ENCODE measurements at regions not wholly inside any gene's neighbourhood (a gene's known extent, or its start where the extent isn't known, plus 50 kb on each side); places are given as distances from the start of the nearest gene placed in this dataset.

GRCh38 chr1:22223176-22223575 is 80.3 kb upstream of the WNT4 start:
- intact Hi-C loops (cut with DNase I), result no loop called here
- no peak overlapping the region for H3K27ac ChIP-seq (ENCODE audit: low read length)

DNA sequence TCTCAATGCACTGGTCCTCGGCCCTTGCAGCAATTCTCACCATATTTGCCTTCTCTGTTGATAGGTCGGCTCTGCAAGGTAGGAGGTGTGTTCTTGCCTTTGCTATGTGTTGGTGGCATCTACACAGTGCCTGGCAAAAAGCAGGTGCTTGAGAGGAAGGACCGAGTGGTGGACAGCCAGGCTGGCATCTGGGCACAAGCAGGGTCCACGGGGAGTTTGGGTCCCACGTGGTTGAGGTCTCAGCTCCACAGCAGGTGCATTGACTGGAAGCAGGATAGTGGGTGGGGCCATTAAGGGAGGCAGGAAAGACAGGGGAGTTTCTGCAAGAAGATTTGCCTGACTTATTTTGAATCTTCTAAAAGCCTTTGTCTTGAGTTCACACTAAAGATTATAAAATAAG is 81.2 kb upstream of the WNT4 start:
- DNase-seq, result no peak
- 78% methylated on average over 5 of the region's 5 CpGs for WGBS
- intact Hi-C loops (cut with DNase I), result no loop called here

More at GRCh38 chr1:22223176-22223575, 80.3 kb upstream of the WNT4 start:
- WGBS, result 73% methylated on average over 6 of the region's 6 CpGs
- ATAC-seq (no peak), DNase-seq (peak in 1 of 3 donors; percentile 7)
- Histone ChIP-seq H3K27me3 (ENCODE audit: control insufficient read depth, insufficient read depth) (no peaks in the 10 kb centered on the region), H3K4me1 (ENCODE audit: control insufficient read depth, insufficient read depth, low read length) (no peaks in the 10 kb centered on the region), H3K4me3 (ENCODE audit: low read length) (no peak overlapping the region), H3K9me3 (ENCODE audit: control insufficient read depth, low read length) (peaks cover 2% of the 10 kb centered on the region)

GRCh38 chr1:22224631-22225030 is 81.7 kb upstream of the WNT4 start:
- DNase-seq (no peak), ATAC-seq (no peak)
- H3K27ac ChIP-seq (ENCODE audit: low read length), result no peak overlapping the region
- H3K9me3 ChIP-seq (ENCODE audit: control insufficient read depth, low read length), result peaks cover 2% of the 10 kb centered on the region
- no peaks in the 10 kb centered on the region for H3K27me3 ChIP-seq (ENCODE audit: control insufficient read depth, insufficient read depth)
- no peaks in the 10 kb centered on the region for H3K4me1 ChIP-seq (ENCODE audit: control insufficient read depth, insufficient read depth, low read length)
- 88% methylated on average over 1 of the region's 1 CpG for WGBS
- no peak overlapping the region for H3K4me3 ChIP-seq (ENCODE audit: low read length)
- intact Hi-C loops (cut with DNase I), result no loop called here

More for the DNA sequence above, 81.2 kb upstream of the WNT4 start:
- Histone ChIP-seq H3K4me3 (ENCODE audit: low read length) (no peak overlapping the region), H3K27me3 (ENCODE audit: control insufficient read depth, insufficient read depth) (no peaks in the 10 kb centered on the region), H3K9me3 (ENCODE audit: control insufficient read depth, low read length) (peaks cover 2% of the 10 kb centered on the region), H3K4me1 (ENCODE audit: control insufficient read depth, insufficient read depth, low read length) (no peaks in the 10 kb centered on the region), H3K27ac (ENCODE audit: low read length) (no peak overlapping the region)
- no peak for ATAC-seq

- H3K27me3 ChIP-seq (ENCODE audit: control insufficient read depth, insufficient read depth), result no peaks in the 10 kb centered on the region
Observed at GRCh38 chr1:22225858-22226589, 83.1 kb upstream of the WNT4 start.

GRCh38 chr1:22228074-22228473 is 85.2 kb upstream of the WNT4 start:
- DNase-seq (no peak), ATAC-seq (no peak)
- no peak overlapping the region for H3K27ac ChIP-seq (ENCODE audit: low read length)
- no peak overlapping the region for H3K4me3 ChIP-seq (ENCODE audit: low read length)
- intact Hi-C loops (cut with DNase I), result no loop called here
- peaks cover 2% of the 10 kb centered on the region for H3K9me3 ChIP-seq (ENCODE audit: control insufficient read depth, low read length)
- WGBS, result 92% methylated on average over 8 of the region's 8 CpGs
- no peaks in the 10 kb centered on the region for H3K27me3 ChIP-seq (ENCODE audit: control insufficient read depth, insufficient read depth)
- no peaks in the 10 kb centered on the region for H3K4me1 ChIP-seq (ENCODE audit: control insufficient read depth, insufficient read depth, low read length)

More at GRCh38 chr1:22225858-22226589, 83.1 kb upstream of the WNT4 start:
- peaks cover 2% of the 10 kb centered on the region for H3K9me3 ChIP-seq (ENCODE audit: control insufficient read depth, low read length)
- intact Hi-C loops (cut with DNase I), result no loop called here
- no peak for ATAC-seq
- H3K4me1 ChIP-seq (ENCODE audit: control insufficient read depth, insufficient read depth, low read length), result no peaks in the 10 kb centered on the region
- H3K27ac ChIP-seq (ENCODE audit: low read length), result no peak overlapping the region
- 51% methylated on average over 11 of the region's 11 CpGs for WGBS
- H3K4me3 ChIP-seq (ENCODE audit: low read length), result no peak overlapping the region
- no peak for DNase-seq

GRCh38 chr1:22228505-22228911 is 85.6 kb upstream of the WNT4 start:
- no peaks in the 10 kb centered on the region for H3K4me1 ChIP-seq (ENCODE audit: control insufficient read depth, insufficient read depth, low read length)
- DNase-seq (peak in 1 of 3 donors; percentile 16), ATAC-seq (no peak)
- H3K27me3 ChIP-seq (ENCODE audit: control insufficient read depth, insufficient read depth), result no peaks in the 10 kb centered on the region
- intact Hi-C loops (cut with DNase I), result no loop called here
- H3K9me3 ChIP-seq (ENCODE audit: control insufficient read depth, low read length), result peaks cover 2% of the 10 kb centered on the region
- WGBS, result 62% methylated on average over 7 of the region's 7 CpGs
- H3K27ac ChIP-seq (ENCODE audit: low read length), result no peak overlapping the region
- H3K4me3 ChIP-seq (ENCODE audit: low read length), result no peak overlapping the region

GRCh38 chr1:22229379-22229778 is 86.5 kb upstream of the WNT4 start:
- WGBS, result 73% methylated on average over 2 of the region's 2 CpGs
- intact Hi-C loops (cut with DNase I), result no loop called here

GRCh38 chr1:22231068-22231593 is 88.2 kb upstream of the WNT4 start:
- Histone ChIP-seq H3K27me3 (ENCODE audit: control insufficient read depth, insufficient read depth) (no peaks in the 10 kb centered on the region), H3K4me1 (ENCODE audit: control insufficient read depth, insufficient read depth, low read length) (no peaks in the 10 kb centered on the region), H3K4me3 (ENCODE audit: low read length) (no peak overlapping the region), H3K9me3 (ENCODE audit: control insufficient read depth, low read length) (no peaks in the 10 kb centered on the region), H3K27ac (ENCODE audit: low read length) (no peak overlapping the region)
- ATAC-seq (no peak), DNase-seq (no peak)
- intact Hi-C loops (cut with DNase I), result no loop called here
- 84% methylated on average over 3 of the region's 3 CpGs for WGBS

More at GRCh38 chr1:22229379-22229778, 86.5 kb upstream of the WNT4 start:
- no peak overlapping the region for H3K4me3 ChIP-seq (ENCODE audit: low read length)
- ATAC-seq, result no peak
- H3K4me1 ChIP-seq (ENCODE audit: control insufficient read depth, insufficient read depth, low read length), result no peaks in the 10 kb centered on the region
- no peak overlapping the region for H3K27ac ChIP-seq (ENCODE audit: low read length)
- no peak for DNase-seq
- H3K9me3 ChIP-seq (ENCODE audit: control insufficient read depth, low read length), result peaks cover 2% of the 10 kb centered on the region
- no peaks in the 10 kb centered on the region for H3K27me3 ChIP-seq (ENCODE audit: control insufficient read depth, insufficient read depth)

- peak in 1 of 3 donors; percentile 2 for DNase-seq
Observed at GRCh38 chr1:22231995-22232690, 89.2 kb upstream of the WNT4 start.

DNA sequence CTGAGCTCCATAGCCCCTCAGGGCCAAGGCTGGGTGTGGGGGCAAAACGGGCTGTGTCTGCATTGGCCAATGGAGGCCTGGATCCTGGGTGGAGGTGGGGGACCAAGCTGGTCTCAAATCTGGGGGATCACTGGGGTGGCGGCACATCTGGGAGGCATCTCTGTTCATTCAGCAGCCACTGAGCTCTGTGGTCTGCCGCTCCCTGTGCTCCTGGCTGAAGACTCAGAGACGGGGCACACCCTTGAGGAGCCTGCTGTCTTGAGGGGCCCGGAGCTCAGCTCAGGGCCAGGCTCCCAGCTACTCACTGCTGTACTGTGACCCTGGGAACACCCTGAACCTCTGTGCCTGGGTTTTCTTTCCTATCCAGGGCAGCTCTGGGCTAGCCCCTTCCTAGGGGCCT is 90.3 kb upstream of the WNT4 start:
- no peaks in the 10 kb centered on the region for H3K27me3 ChIP-seq (ENCODE audit: control insufficient read depth, insufficient read depth)
- intact Hi-C loops (cut with DNase I), result no loop called here
- ATAC-seq (no peak), DNase-seq (peak in 1 of 3 donors; percentile 42)
- no peak overlapping the region for H3K4me3 ChIP-seq (ENCODE audit: low read length)
- 88% methylated on average over 5 of the region's 5 CpGs for WGBS
- H3K9me3 ChIP-seq (ENCODE audit: control insufficient read depth, low read length), result no peaks in the 10 kb centered on the region
- H3K4me1 ChIP-seq (ENCODE audit: control insufficient read depth, insufficient read depth, low read length), result no peaks in the 10 kb centered on the region
- no peak overlapping the region for H3K27ac ChIP-seq (ENCODE audit: low read length)

More at GRCh38 chr1:22231995-22232690, 89.2 kb upstream of the WNT4 start:
- H3K9me3 ChIP-seq (ENCODE audit: control insufficient read depth, low read length), result no peaks in the 10 kb centered on the region
- ATAC-seq, result no peak
- H3K4me1 ChIP-seq (ENCODE audit: control insufficient read depth, insufficient read depth, low read length), result no peaks in the 10 kb centered on the region
- no peak overlapping the region for H3K4me3 ChIP-seq (ENCODE audit: low read length)
- 73% methylated on average over 6 of the region's 6 CpGs for WGBS
- no peak overlapping the region for H3K27ac ChIP-seq (ENCODE audit: low read length)
- intact Hi-C loops (cut with DNase I), result no loop called here
- no peaks in the 10 kb centered on the region for H3K27me3 ChIP-seq (ENCODE audit: control insufficient read depth, insufficient read depth)

GRCh38 chr1:22234476-22235030 is 91.7 kb upstream of the WNT4 start:
- WGBS, result 44% methylated on average over 4 of the region's 4 CpGs
- Histone ChIP-seq H3K27me3 (ENCODE audit: control insufficient read depth, insufficient read depth) (no peaks in the 10 kb centered on the region), H3K27ac (ENCODE audit: low read length) (no peak overlapping the region), H3K9me3 (ENCODE audit: control insufficient read depth, low read length) (no peaks in the 10 kb centered on the region), H3K4me1 (ENCODE audit: control insufficient read depth, insufficient read depth, low read length) (no peaks in the 10 kb centered on the region), H3K4me3 (ENCODE audit: low read length) (no peak overlapping the region)
- ATAC-seq (no peak), DNase-seq (peak in 1 of 3 donors; percentile 2)
- intact Hi-C loops (cut with DNase I), result no loop called here
